IPS DF 6.9 (cell line): ENCODE measurements at regions not wholly inside any gene's neighbourhood (a gene's known extent, or its start where the extent isn't known, plus 50 kb on each side); places are given as distances from the start of the nearest gene placed in this dataset.
"Not testable (repeated sequence)": the region's sequence is repeated elsewhere in the genome, so short reads cannot be mapped to it uniquely, and the experiment has no call there.

ENCODE experiments used
- DNase-seq: peaks from one replicate; pipeline ENCODE4 v3.0.0-alpha.2; 2013; ENCODE audit warnings: low read depth, low spot score
- H3K27ac ChIP-seq: one replicate; pipeline ENCODE4 v1.5.1; 2013; ENCODE audit warnings: low read length, control low read depth
- H3K27me3 ChIP-seq: 2 replicates; pipeline ENCODE4 v1.6.1; 2013; ENCODE audit warnings: mild to moderate bottlenecking, low read length; ENCODE audit not compliant: control insufficient read depth, insufficient read depth
- H3K36me3 ChIP-seq: 2 replicates; pipeline ENCODE4 v1.6.1; 2013; ENCODE audit warnings: low read length; ENCODE audit not compliant: control insufficient read depth, insufficient read depth
- H3K4me1 ChIP-seq: 2 replicates; pipeline ENCODE4 v1.6.1; 2013; ENCODE audit warnings: low read length; ENCODE audit not compliant: control insufficient read depth, insufficient read depth
- H3K4me3 ChIP-seq: 2 replicates; pipeline ENCODE4 v1.5.1; 2013; ENCODE audit warnings: mild to moderate bottlenecking, low read length
- H3K9me3 ChIP-seq: 2 replicates; pipeline ENCODE4 v1.6.1; 2013; ENCODE audit warnings: low read length, inconsistent platforms; ENCODE audit not compliant: control insufficient read depth, insufficient read depth
- WGBS: extraction: QIAGEN DNeasy Blood & Tissue Kit; methylation state at CpG from one replicate; pipeline ENCODE4 v1.1.7; 2013; ENCODE audit warnings: mixed read lengths, missing lambda C conversion rate; ENCODE audit not compliant: insufficient read length, insufficient coverage; 5-methylcytosine and 5-hydroxymethylcytosine counted together

GRCh38 chr9:41043433-41043832 lies 85.0 kb downstream of the FOXD4L6 start:
- not testable (repeated sequence) for H3K4me3 ChIP-seq, H3K4me1 ChIP-seq, H3K9me3 ChIP-seq, H3K27ac ChIP-seq, H3K27me3 ChIP-seq, DNase-seq, H3K36me3 ChIP-seq
- WGBS, result no CpG with 5 or more reads among the region's 1 CpG

GRCh38 chr9:41042111-41042510 lies 86.4 kb downstream of the FOXD4L6 start:
- not testable (repeated sequence) for H3K36me3 ChIP-seq, H3K4me1 ChIP-seq, H3K27me3 ChIP-seq, H3K4me3 ChIP-seq, H3K9me3 ChIP-seq, DNase-seq, H3K27ac ChIP-seq
- no CpG with 5 or more reads among the region's 4 CpGs for WGBS

DNA sequence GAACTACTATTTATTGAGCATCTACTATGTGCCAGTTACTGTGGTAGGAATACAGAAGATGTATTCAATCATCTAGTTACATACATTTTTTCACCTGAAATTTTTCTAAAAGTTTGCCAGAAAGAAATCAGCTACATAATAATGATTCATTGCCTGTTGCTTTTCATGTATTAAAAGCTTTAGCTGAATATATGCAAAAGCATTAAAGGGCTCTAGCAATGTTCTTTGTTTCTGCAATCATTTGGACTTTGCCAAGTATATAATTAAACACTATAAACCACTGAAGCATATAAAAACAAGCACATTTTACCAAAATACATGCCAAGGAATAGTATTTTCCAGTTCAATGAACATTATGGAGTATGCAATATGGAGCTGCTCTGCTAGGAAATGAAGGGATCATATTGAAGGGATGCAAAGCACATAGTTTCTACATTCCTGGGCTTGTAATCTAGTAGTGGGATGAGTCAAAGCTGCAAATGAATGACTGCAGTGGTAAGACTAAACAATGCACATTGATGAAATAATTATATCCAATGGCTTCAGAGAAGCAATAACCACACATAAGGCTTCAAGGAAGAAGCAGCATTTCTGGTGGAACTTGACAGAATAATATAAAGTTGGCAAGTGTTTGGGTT lies 87.7 kb downstream of the FOXD4L6 start:
- H3K27me3 ChIP-seq, H3K4me1 ChIP-seq, H3K27ac ChIP-seq, H3K36me3 ChIP-seq, DNase-seq, H3K9me3 ChIP-seq, H3K4me3 ChIP-seq: not testable (repeated sequence)

DNA sequence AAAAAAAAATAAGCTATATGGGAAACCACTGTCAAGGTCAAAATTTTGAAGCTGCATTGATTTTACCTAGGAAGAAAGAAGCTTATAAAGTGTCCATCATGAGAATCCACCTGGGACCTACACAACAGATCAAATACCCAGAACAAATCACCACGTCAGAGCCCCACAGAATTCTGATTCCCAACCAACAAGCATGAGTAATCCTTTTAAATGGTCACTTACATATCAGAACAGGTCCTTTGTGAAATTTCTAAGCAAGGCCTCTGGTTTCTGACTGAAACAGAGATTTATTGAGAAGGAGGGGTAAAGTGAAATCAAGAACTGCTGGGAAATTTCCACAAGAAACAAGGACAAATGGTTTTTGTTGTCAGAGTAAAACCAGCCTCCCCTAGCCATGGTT lies 93.2 kb downstream of the FOXD4L6 start:
- not testable (repeated sequence) for DNase-seq, H3K36me3 ChIP-seq, H3K4me3 ChIP-seq, H3K9me3 ChIP-seq, H3K27ac ChIP-seq, H3K4me1 ChIP-seq, H3K27me3 ChIP-seq
- no CpG with 5 or more reads among the region's 1 CpG for WGBS

GRCh38 chr9:41034699-41035197 lies 93.7 kb downstream of the FOXD4L6 start:
- H3K4me1 ChIP-seq, H3K27ac ChIP-seq: not testable (repeated sequence)
- no CpG with 5 or more reads among the region's 1 CpG for WGBS

DNA sequence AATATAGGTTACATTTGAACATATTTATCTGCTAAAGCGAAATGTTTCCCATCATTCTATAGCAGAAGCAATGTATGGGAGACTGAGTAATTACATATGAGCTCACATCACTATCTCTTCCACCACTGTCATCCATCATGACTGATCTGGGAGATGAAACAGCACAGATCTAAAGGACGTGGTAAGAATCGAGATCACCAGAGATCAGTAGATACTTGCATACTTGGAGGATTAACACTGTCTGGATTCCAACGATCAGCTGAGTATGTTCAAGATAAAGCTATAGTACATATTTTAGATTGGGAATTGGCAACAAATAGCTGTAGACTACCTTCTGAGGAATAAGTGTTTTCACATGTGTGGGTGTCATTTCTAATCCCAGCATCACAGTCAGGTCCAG lies 94.6 kb downstream of the FOXD4L6 start:
- not testable (repeated sequence) for H3K27ac ChIP-seq, H3K4me3 ChIP-seq, H3K36me3 ChIP-seq, DNase-seq, H3K27me3 ChIP-seq, H3K4me1 ChIP-seq, H3K9me3 ChIP-seq
- no CpG with 5 or more reads among the region's 4 CpGs for WGBS

More at GRCh38 chr9:41034699-41035197, 93.7 kb downstream of the FOXD4L6 start:
- not testable (repeated sequence) for DNase-seq, H3K9me3 ChIP-seq, H3K36me3 ChIP-seq, H3K27me3 ChIP-seq, H3K4me3 ChIP-seq

- H3K27me3 ChIP-seq, DNase-seq, H3K4me1 ChIP-seq, H3K36me3 ChIP-seq, H3K27ac ChIP-seq, H3K9me3 ChIP-seq, H3K4me3 ChIP-seq: not testable (repeated sequence)
- no CpG with 5 or more reads among the region's 3 CpGs for WGBS
Observed at GRCh38 chr9:41033360-41033759, 95.1 kb downstream of the FOXD4L6 start.

GRCh38 chr9:41026912-41027676 lies 101.4 kb downstream of the FOXD4L6 start:
- H3K36me3 ChIP-seq, H3K27me3 ChIP-seq, H3K27ac ChIP-seq, DNase-seq, H3K4me3 ChIP-seq, H3K4me1 ChIP-seq, H3K9me3 ChIP-seq: not testable (repeated sequence)
- no CpG with 5 or more reads among the region's 6 CpGs for WGBS

GRCh38 chr9:41022365-41022764 lies 106.1 kb downstream of the FOXD4L6 start:
- H3K9me3 ChIP-seq, H3K4me3 ChIP-seq, H3K36me3 ChIP-seq, H3K27me3 ChIP-seq, H3K27ac ChIP-seq, DNase-seq, H3K4me1 ChIP-seq: not testable (repeated sequence)
- WGBS, result no CpG with 5 or more reads among the region's 4 CpGs

DNA sequence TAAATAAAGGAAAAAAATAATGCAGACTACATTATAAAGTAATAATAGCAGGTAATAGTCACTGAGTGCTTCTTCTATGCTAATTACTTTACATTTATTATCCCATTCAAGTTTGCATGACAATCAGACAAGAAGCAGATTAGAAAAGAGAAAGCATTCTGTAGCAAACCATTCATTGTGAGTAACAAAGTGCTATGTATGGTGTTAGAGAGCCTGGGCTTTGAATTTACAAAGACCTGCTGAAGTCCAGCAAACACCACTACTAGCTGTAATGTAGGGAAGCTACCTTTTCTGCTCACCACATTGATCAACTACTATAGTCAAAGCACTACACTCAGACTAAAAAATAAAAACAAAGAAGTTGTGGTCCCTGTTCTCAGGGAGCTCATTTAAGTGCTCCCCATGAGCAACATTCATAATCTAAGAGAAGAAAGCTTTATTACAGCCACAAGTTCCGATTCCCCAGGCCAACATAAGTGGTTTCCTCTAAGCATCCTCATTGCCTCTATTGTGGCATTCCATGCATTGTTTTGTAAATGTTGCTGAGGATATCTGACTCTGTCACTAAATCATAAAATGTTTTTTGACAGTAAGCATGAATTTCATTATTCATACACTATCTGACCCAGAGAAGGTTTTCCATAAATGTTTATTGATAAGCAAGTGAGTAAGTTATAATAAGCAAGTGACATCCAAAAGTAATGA lies 108.5 kb downstream of the FOXD4L6 start:
- not testable (repeated sequence) for H3K4me3 ChIP-seq, H3K27me3 ChIP-seq, H3K27ac ChIP-seq, H3K9me3 ChIP-seq, H3K4me1 ChIP-seq, H3K36me3 ChIP-seq, DNase-seq
- WGBS, result no CpG with 5 or more reads among the region's 1 CpG
